T-helper 2 cell treated with Interferon-gamma antibody and Interleukin-4, amounts not matched to agents 100 ng/mL and 5 ng/mL, for 36 hours (primary cell): ENCODE measurements at regions not wholly inside any gene's neighbourhood (a gene's known extent, or its start where the extent isn't known, plus 50 kb on each side); places are given as distances from the start of the nearest gene placed in this dataset.

ENCODE experiments used
- intact Hi-C: fragments of 100-400 bp; cut with micrococcal nuclease; formaldehyde crosslinking; loops from one replicate; pipeline ENCODE4 v1.15.1; 2023

- intact Hi-C loops, result no loop called here
These were observed 164.7 kb downstream of the LTN1 start for GRCh38 chr21:28828021-28828420.

GRCh38 chr21:28827422-28827821, 165.3 kb downstream of the LTN1 start:
- intact Hi-C loops, result no loop called here

DNA sequence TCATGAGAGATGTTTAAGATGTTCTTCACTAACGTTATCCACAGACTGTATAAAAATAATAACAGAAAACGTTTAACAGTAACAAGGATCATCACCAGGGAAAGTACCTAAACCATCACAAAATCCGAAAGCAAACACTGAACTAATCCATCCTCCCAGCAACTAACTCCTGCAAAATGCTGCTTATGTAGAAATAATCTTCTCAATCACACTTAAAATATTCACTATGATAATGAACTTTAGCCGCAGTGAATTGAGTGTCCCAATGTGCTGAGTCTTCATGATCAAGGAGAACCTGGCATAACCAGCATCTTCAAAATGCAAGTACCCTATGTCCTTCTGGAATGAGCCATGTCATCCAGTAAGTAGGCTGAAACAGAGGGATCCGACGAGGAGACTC, 166.1 kb downstream of the LTN1 start:
- intact Hi-C loops, result no loop called here

- intact Hi-C loops, result no loop called here
These were observed 166.7 kb downstream of the LTN1 start for GRCh38 chr21:28826021-28826420.

DNA sequence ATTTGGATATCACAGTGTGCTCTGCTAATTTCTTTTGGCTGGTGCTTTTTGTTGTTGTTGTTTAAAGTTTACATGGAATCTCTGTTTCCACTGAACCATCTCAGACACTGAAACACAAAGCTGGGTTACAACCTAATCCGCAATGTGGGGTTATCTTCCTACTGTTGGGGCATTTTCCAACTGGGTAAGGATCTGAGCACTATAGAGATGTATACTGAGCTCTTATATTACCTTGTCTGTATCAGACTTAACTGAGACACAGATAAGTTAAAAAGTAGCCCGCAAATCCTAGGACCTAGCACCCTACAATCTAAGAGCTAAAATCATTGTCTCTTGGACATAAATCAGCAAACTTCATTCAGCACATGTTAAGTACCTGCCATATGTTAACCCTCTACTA, 169.2 kb downstream of the LTN1 start:
- intact Hi-C loops, result no loop called here

DNA sequence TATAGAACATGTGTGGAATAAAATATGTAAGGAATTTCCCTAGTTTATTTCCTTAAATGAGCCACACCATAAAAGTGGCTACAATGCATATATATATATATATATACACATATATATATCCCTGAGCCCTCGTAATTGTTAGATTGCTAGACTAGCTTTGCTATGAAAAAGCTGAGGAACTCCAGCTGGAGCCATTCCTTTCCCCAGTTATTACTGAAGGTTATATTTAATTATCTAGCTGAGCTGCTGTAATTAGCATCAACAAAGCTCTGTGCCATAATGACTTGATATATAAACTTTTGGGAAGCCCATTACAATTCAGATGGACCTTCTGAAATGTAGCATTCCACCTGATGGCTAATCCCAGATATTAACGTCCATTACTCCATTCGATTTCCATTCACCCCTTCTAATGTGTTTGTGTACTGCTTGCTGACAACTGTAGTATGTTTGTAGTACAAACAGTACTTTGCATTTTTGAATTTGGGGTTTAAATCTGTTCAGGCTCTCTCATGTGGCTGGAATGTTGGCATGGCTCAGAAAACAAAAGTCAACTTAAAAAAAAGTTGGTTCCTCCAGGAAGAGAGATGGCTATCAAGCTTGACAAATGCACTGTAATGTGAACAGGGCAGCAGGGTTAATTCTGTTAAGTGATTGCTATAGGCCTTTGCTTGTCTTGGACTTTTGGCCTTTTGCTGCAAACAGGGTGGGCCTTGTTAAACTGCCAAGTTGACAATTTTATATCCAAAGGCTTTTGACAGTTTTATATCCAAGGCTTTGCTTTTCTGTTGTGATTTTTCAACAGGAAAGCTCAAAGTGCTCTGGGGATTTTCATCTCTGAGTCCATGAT, 170.0 kb downstream of the LTN1 start:
- intact Hi-C loops, result no loop called here

- intact Hi-C loops, result no loop called here
These were observed 170.6 kb downstream of the LTN1 start for GRCh38 chr21:28822123-28822399.

GRCh38 chr21:28821276-28822122, 171.2 kb downstream of the LTN1 start:
- intact Hi-C loops, result no loop called here

DNA sequence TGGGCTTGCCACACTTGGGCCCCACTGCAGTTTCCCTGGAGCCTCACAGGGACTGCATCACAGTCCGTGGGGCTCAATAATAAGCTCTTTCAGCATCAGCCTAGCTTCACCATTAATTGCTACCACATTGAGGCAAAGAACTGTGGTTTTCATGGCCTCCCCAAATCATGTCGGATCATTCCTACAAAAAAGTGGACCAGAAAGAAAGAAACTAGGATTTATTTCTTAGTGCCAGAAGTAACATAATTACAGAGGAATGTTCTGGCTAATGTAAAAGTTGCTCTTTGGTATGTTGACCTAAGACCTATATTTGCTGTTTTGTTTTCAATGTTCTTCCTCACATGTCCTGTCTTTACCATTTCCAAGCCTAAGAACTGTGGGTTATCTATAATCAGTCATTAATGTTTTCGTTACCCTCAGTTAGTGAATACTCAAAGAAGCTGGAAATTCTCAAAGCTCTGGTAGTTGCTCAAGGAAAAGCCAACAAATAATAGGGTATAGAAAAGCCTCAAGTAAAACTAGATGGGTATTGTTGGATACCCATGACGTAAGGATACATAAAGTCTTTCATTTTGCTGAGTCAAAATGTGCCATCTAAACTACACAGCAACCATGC, 173.9 kb downstream of the LTN1 start:
- intact Hi-C loops, result no loop called here

DNA sequence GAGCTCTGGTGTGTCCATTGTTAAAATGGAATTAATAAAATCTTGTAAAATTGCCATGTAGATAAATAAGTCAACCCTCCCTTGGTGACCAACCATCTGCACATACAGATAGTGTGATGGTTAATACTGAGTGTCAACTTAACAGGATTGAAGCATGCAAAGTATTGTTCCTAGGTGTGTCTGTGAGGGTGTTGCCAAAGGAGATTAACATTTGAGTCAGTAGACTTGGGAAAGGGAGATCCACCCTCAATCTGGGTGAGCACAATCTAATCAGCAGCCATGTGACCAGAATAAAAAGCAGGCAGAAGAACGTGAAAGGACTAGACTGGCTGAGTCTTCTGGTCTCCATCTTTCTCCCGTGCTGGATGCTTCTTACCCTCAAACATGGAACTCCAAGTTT, 174.8 kb downstream of the LTN1 start:
- intact Hi-C loops, result no loop called here

GRCh38 chr21:28811860-28812259, 180.8 kb downstream of the LTN1 start:
- intact Hi-C loops, result no loop called here

DNA sequence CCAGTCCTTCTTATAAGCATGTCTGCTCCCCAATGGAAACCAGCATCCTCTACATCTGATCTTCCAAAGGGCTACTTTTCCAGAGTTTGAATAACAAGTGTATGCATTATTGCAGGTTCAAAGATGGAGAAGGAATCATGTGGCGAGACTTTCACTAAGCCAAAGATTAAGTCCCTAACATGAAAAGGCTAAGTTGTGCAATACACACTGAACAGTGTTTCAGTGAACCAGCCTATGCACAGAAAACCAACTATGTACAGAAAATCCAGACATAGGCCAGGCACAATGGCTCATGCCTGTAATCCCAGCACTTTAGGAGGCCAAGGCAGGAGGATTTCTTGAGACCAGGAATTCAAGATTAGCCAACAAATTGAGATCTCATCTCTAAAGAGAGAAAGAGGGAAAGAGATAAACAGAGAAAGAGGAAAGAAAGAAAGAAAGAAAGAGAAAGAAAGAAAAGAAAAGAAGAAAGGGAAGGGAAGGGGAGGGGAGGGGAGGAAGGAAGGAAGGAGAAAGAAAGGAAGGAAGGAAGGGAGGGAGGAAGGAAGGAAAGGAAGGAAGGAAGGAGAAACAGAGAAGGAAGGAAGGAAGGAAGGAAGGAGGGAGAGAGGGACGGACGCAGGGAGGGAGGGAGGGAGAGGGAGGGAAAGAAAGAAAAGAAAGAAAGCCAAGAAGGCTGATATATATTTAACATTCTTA, 181.7 kb downstream of the LTN1 start:
- intact Hi-C loops, result no loop called here

DNA sequence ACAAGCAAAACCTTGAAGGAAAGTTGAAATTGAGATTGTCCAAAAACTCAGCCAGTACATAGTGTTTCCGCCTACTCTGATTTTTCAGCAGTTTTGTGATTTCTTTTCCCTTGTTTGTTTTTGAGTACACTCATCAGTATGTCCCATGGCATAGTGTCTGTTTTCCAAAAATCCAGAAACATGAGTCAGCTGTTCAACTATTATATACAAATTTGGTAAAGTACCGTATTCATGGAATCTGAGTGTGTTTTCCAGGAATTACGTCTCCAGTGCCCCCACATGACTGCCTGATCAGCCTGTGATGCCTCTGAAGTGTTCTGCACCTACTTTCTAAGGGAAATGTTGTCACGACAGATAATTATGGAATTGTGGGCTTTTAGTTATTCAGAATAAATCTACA, 186.8 kb downstream of the LTN1 start:
- intact Hi-C loops, result no loop called here

DNA sequence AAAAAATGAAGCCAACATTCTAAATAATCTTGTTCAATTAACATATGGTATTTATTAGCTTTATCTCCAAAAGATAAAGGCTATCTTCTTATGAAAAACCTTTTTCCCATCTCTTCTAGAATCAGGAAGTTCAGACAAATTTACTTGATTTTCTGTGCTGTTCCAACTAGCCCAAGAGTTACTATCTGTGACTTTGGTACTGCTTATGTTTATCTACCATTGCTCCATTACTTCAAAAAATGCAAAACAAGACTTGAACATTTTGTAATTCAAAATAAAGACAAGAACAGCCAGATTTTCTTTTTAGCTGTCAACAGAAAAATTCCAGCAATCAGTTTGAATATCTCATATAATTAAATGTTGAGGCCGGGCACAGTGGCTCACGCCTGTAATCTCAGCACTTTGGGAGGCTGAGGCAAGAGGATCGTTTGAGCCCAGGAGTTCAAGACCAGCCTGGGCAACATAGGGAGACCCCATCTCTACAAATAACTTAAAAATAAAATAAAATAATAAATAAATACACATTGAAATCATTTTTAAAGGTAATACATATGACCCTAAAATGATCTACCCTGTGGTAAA, 188.5 kb downstream of the LTN1 start:
- intact Hi-C loops, result no loop called here

DNA sequence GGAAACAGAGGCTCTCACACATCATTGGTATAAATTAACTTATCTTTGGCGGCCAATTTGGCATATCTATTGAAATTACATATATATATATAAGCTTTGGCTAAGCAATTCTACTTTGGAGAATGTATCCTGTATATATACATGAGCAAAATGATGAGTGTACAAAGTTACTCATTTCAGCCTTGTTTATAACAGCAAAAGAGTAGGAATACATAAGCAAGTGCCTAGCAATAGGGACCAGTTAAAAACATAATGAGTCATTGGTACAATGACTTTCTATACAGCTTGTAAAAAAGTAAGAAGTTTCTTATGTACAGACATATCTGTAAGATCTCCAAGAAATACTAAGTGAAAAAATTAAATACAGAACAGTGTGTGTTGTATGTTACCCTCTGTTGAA, 190.8 kb downstream of the LTN1 start:
- intact Hi-C loops, result no loop called here

GRCh38 chr21:28799926-28800325, 192.8 kb downstream of the LTN1 start:
- intact Hi-C loops, result no loop called here

GRCh38 chr21:28798798-28799197, 193.9 kb downstream of the LTN1 start:
- intact Hi-C loops, result no loop called here

GRCh38 chr21:28795251-28795650, 197.4 kb downstream of the LTN1 start:
- intact Hi-C loops, result no loop called here

GRCh38 chr21:28794371-28794851, 198.3 kb downstream of the LTN1 start:
- intact Hi-C loops, result no loop called here

DNA sequence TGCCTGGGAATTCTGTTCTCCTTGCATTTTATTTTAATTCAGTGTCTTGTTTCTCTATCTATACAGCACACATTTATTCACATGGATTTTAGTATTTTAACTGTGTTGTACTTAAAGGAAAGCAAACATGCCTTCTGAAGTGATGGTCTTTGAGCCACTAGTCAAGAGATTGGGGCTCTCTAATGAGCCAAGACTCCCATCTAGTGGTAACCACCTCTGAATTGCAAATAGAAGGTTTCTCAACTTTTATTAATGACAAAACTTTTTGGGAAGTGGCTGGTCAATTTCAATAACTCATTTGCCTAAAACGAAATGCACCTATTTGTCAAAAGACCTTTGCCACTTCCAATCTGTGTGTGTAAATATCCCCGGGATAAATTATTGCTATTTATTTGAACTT, 199.6 kb downstream of the LTN1 start:
- intact Hi-C loops, result no loop called here

GRCh38 chr21:28791595-28792282, 200.9 kb downstream of the LTN1 start:
- intact Hi-C loops, result no loop called here
